Lung (tissue), 11 donors: ENCODE measurements at regions not wholly inside any gene's neighbourhood (a gene's known extent, or its start where the extent isn't known, plus 50 kb on each side); places are given as distances from the start of the nearest gene placed in this dataset.

Experiments
- ATAC-seq: fragments of 200-7000 bp; cut with Tn5 transposase; one replicate; pipeline ENCODE4 v1.9.1; 2020; ENCODE audit warnings: moderate number of reproducible peaks; ENCODE audit not compliant: insufficient read depth, low FRiP score
- DNase-seq, 3 donors: peaks; one replicate each; pipeline ENCODE4 v3.0.0-alpha.2; 2013 to 2017
- H3K27ac ChIP-seq, 2 donors: one replicate each; pipeline ENCODE4 v1.5.1; 2013; ENCODE audit warnings: mild to moderate bottlenecking in 2 of 2, moderate library complexity in 2 of 2, control low read depth in 1 of 2, inconsistent platforms in 1 of 2, low read depth in 1 of 2, low read length in 1 of 2
- H3K27me3 ChIP-seq, 3 donors: one replicate each; pipeline ENCODE4 v1.5.1; 2013; ENCODE audit warnings: low read length in 2 of 3; ENCODE audit not compliant: control insufficient read depth in 3 of 3, insufficient read depth in 3 of 3
- H3K36me3 ChIP-seq, 4 donors: one replicate each; pipeline ENCODE4 v1.5.1; 2013; ENCODE audit warnings: low read length in 4 of 4, mild to moderate bottlenecking in 1 of 4, moderate library complexity in 1 of 4; ENCODE audit not compliant: control insufficient read depth in 4 of 4, insufficient read depth in 4 of 4
- H3K4me1 ChIP-seq, 5 donors: one replicate each; pipeline ENCODE4 v1.5.1; 2013; ENCODE audit warnings: low read length in 5 of 5, mild to moderate bottlenecking in 2 of 5, moderate library complexity in 1 of 5; ENCODE audit not compliant: control insufficient read depth in 5 of 5, insufficient read depth in 5 of 5
- H3K4me3 ChIP-seq: one replicate; pipeline ENCODE4 v1.5.1; 2013; ENCODE audit warnings: mild to moderate bottlenecking, control low read depth, moderate library complexity
- H3K9ac ChIP-seq, 2 donors: one replicate each; pipeline ENCODE4 v1.5.1; 2013; ENCODE audit warnings: low read length in 2 of 2, control low read depth in 1 of 2; ENCODE audit not compliant: insufficient read depth in 1 of 2
- H3K9me3 ChIP-seq, 4 donors: one replicate each; pipeline ENCODE4 v1.5.1; 2013; ENCODE audit warnings: low read length in 3 of 4, mild to moderate bottlenecking in 1 of 4, moderate library complexity in 1 of 4; ENCODE audit not compliant: control insufficient read depth in 4 of 4, insufficient read depth in 3 of 4
- WGBS, 2 donors: extraction: QIAGEN DNeasy Blood & Tissue Kit; methylation state at CpG; one replicate each; pipeline ENCODE4 v1.1.7; 2013; 5-methylcytosine and 5-hydroxymethylcytosine counted together
- TF ChIP-seq, protein P1 (sequence below): IDR thresholded peaks from 2 replicates; pipeline ENCODE4 v1.5.1; 2012; ENCODE audit warnings: mild to moderate bottlenecking; ENCODE audit errors: control extremely low read depth, extremely low read depth
- donor health status: control.
- donor health status: control.
- donor health status: Bipolar disorder and iron deficiency.
- donor health status: healthy.
- donor health status: DM: yes; HTN: yes; CAD: no.

DNA sequence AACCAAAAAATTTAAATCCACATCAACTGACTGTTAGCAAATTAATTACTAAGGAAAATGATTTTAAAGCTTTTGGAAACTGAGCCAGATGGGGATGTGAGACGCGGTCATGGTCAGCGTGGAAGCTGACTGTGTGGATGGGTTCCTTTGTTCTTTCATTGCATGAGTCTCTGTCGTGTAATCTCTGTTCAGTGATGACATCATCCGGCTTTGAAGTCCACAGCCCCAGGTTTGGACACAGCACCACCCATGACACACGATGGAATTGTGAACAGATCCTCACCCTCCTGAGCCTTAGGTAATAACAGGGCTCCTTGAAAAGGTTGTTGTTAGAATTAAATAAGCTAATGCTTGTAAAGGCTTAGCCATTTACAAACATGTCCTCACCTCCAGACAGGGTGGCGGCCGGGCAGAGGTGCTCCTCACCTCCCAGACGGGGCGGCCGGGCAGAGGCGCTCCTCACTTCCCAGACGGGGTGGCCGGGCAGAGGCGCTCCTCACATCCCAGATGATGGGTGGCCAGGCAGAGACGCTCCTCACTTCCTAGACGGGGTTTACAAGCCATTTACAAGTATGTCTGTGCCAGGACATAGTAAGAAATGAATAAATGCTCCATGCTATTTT lies 677.3 kb downstream of the TBC1D22A start:
- WGBS, 2 donors = 87 to 90% methylated on average over 17 of the region's 17 CpGs
- H3K27ac ChIP-seq = no peak overlapping the region
- peaks cover 0 to 3% (median 0%) of the 10 kb centered on the region in 3 donors for H3K27me3 ChIP-seq
- no peak for DNase-seq
- no peak overlapping the region for H3K9ac ChIP-seq
- ATAC-seq = no peak
- H3K36me3 ChIP-seq = no peaks in the 10 kb centered on the region
- H3K9me3 ChIP-seq = peaks cover 0 to 11% (median 5%) of the 10 kb centered on the region in 4 donors
- TF ChIP-seq, protein P1, sequence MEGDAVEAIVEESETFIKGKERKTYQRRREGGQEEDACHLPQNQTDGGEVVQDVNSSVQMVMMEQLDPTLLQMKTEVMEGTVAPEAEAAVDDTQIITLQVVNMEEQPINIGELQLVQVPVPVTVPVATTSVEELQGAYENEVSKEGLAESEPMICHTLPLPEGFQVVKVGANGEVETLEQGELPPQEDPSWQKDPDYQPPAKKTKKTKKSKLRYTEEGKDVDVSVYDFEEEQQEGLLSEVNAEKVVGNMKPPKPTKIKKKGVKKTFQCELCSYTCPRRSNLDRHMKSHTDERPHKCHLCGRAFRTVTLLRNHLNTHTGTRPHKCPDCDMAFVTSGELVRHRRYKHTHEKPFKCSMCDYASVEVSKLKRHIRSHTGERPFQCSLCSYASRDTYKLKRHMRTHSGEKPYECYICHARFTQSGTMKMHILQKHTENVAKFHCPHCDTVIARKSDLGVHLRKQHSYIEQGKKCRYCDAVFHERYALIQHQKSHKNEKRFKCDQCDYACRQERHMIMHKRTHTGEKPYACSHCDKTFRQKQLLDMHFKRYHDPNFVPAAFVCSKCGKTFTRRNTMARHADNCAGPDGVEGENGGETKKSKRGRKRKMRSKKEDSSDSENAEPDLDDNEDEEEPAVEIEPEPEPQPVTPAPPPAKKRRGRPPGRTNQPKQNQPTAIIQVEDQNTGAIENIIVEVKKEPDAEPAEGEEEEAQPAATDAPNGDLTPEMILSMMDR = no peak
- H3K4me1 ChIP-seq = no peaks in the 10 kb centered on the region
- no peak overlapping the region for H3K4me3 ChIP-seq

DNA sequence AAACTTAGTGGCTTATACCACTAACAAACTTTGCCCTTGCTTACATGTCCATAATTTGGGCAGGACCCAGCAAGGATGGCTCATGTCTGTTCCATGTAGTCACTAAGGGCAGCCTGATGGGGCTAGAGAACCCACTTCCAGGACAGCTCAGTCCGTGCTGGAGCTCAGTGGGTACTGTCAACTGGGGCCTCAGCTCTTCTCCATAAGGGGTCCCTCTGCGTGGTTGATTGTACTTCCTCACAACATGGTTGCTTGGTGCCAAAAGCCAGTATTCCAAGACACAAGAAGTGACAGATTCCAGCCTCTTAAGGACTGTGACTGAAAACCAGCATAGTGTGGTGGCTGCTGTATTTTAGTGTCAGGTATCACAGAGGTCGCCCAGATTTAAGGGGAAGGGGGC lies 675.2 kb downstream of the TBC1D22A start:
- H3K27me3 ChIP-seq = peaks cover 0 to 3% (median 0%) of the 10 kb centered on the region in 3 donors
- TF ChIP-seq, protein P1 = no peak
- no peak for ATAC-seq
- no peaks in the 10 kb centered on the region for H3K4me1 ChIP-seq
- 48 to 58% methylated on average over 3 of the region's 3 CpGs for WGBS, 2 donors
- peaks cover 0 to 13% (median 6%) of the 10 kb centered on the region in 4 donors for H3K9me3 ChIP-seq
- H3K36me3 ChIP-seq = no peaks in the 10 kb centered on the region
- DNase-seq = no peak
- no peak overlapping the region for H3K27ac ChIP-seq
- H3K4me3 ChIP-seq = no peak overlapping the region
- H3K9ac ChIP-seq = no peak overlapping the region

DNA sequence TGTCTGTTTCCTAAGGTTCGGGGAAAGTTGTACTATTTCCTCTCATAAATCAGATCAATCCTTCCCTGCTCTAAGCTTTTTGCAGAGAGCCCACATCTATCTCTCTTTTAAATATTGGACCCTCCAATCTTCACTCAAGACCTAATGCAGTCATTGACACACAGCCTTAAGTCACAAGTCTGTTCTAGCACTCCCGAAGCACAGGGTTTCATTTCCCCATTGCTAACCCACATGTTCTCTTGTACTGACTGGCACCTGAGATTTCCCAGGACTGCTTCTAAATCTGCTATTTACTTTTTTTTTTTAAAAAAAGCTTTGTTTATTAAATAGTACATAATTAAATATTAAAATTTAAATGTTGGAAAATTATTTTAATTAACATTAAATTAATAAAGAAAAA lies 674.7 kb downstream of the TBC1D22A start:
- Histone ChIP-seq H3K4me1 (no peaks in the 10 kb centered on the region), H3K9me3 (peaks cover 0 to 12% (median 6%) of the 10 kb centered on the region in 4 donors), H3K27ac (no peak overlapping the region), H3K36me3 (no peaks in the 10 kb centered on the region), H3K9ac (no peak overlapping the region), H3K4me3 (no peak overlapping the region), H3K27me3 (peaks cover 0 to 3% (median 0%) of the 10 kb centered on the region in 3 donors)
- ATAC-seq = no peak
- WGBS, 2 donors = 66 to 77% methylated on average over 2 of the region's 2 CpGs
- TF ChIP-seq, protein P1 = no peak
- DNase-seq = no peak

DNA sequence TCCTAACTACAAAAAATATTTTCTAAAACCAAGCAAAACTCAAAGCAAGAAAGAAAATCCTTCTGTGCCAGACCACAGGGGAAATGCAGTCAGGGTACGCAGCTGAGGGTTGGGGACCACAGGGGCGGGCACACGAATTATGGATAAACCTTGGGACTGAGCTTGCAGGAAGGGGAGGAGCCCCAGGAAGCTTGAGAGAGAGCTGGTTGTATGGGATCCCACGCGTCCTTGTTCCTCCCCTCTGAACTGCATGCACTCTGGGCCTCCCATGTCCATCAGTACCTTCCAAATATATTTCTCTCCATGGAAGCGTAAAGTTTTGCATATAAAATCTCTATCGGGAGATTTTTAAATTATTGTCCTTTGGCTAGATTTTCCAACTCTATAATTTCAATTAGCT lies 673.4 kb downstream of the TBC1D22A start:
- H3K4me1 ChIP-seq = no peaks in the 10 kb centered on the region
- no peaks in the 10 kb centered on the region for H3K36me3 ChIP-seq
- no peak overlapping the region for H3K27ac ChIP-seq
- no peak overlapping the region for H3K4me3 ChIP-seq
- DNase-seq (no peak), ATAC-seq (no peak)
- peaks cover 0 to 11% (median 5%) of the 10 kb centered on the region in 4 donors for H3K9me3 ChIP-seq
- WGBS, 2 donors = 88 to 93% methylated on average over 7 of the region's 7 CpGs
- H3K27me3 ChIP-seq = peaks cover 0 to 3% (median 0%) of the 10 kb centered on the region in 3 donors
- TF ChIP-seq, protein P1 = no peak
- H3K9ac ChIP-seq = no peak overlapping the region
